ENCODE measurements at regions not wholly inside any gene's neighbourhood (a gene's known extent, or its start where the extent isn't known, plus 50 kb on each side); places are given as distances from the start of the nearest gene placed in this dataset.
A peak's percentile ranks its signal among the peaks of the same experiment; 100 is the strongest.

GRCh38 chr6:14453712-14454472, 336.3 kb downstream of the CD83 start:
- DNase-seq (ENCODE audit: low read depth, low spot score): no peak
- H3K4me3 ChIP-seq (ENCODE audit: low read length): no peak overlapping the region

DNA sequence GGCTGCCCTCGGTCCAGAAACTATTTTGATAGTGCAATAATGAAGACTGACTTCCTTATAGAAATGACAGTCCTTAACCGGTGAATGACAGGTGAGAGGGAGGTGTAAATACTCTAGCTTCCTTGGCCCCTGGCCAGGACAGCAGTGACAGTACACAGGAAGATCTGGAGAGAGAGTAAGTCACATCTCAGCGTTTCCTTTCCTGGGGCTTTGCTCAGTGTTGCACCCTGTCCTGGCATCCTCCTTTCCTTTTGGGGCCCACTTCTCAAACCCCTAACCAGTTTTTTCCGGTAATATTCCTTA, 336.9 kb downstream of the CD83 start:
- peak; percentile 92 for DNase-seq (ENCODE audit: low read depth, low spot score)
- no peak overlapping the region for H3K4me3 ChIP-seq (ENCODE audit: low read length)

- DNase-seq (ENCODE audit: low read depth, low spot score): no peak
- no peak overlapping the region for H3K4me3 ChIP-seq (ENCODE audit: low read length)
Measured at GRCh38 chr6:14455427-14455826, 337.9 kb downstream of the CD83 start.

- no peak for DNase-seq (ENCODE audit: low read depth, low spot score)
- no peak overlapping the region for H3K4me3 ChIP-seq (ENCODE audit: low read length)
Measured at GRCh38 chr6:14455876-14456648, 338.5 kb downstream of the CD83 start.

- H3K4me3 ChIP-seq (ENCODE audit: low read length): no peak overlapping the region
- no peak for DNase-seq (ENCODE audit: low read depth, low spot score)
Measured at GRCh38 chr6:14456941-14457340, 339.4 kb downstream of the CD83 start.

DNA sequence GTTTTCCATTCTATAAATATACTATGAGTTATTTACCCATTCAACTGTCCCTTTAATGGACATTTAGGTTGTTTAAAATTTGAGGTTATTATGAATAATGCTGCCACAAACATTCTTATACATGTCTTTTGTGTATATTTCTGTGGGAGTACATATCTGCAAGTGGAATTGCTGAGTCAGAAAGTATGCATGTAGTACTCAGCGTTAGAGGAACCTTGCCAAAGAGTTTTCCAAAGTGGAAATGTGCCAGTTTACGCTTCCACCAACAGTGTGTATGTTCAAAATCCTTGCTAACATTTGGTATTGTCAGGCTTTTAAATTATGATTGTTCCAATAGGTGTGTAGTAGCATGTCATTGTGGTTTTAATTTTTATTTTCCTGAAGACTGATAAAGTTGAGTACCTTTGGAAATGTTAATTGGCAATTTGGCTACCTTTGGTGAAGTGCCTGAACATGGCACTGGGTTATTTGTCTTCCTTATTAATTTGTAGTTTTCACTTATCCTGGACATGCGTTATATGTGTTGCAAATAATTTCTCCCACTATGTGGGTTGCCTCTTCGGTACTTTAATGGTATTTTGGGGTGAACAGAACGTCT, 341.2 kb downstream of the CD83 start:
- no peak for DNase-seq (ENCODE audit: low read depth, low spot score)
- H3K4me3 ChIP-seq (ENCODE audit: low read length): no peak overlapping the region

- no peak overlapping the region for H3K4me3 ChIP-seq (ENCODE audit: low read length)
- DNase-seq (ENCODE audit: low read depth, low spot score): no peak
Measured at GRCh38 chr6:14459315-14459714, 341.7 kb downstream of the CD83 start.

- H3K4me3 ChIP-seq (ENCODE audit: low read length): no peak overlapping the region
- no peak for DNase-seq (ENCODE audit: low read depth, low spot score)
Measured at GRCh38 chr6:14460556-14460955, 343.0 kb downstream of the CD83 start.

GRCh38 chr6:14462135-14462534, 344.6 kb downstream of the CD83 start:
- no peak overlapping the region for H3K4me3 ChIP-seq (ENCODE audit: low read length)
- DNase-seq (ENCODE audit: low read depth, low spot score): no peak

DNA sequence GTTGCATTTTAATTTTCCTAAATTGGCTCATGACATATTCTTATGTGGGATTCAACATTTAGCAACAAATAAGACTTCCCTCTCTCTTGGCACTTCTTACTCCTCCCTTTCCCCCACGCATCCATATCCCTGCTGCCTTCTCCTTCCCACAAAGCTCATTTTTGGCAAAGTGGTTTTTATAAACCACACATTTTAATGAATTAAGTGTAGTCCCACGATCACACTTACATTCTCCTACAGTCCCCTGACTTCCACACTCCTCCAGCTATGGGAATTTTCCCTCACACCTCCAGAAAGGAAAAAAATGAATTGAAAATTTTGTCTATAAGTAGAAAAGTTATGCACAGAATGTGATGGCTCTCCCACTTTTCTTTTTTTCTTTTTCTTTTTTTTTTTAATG, 345.0 kb downstream of the CD83 start:
- no peak for DNase-seq (ENCODE audit: low read depth, low spot score)
- H3K4me3 ChIP-seq (ENCODE audit: low read length): no peak overlapping the region

GRCh38 chr6:14463110-14463509, 345.5 kb downstream of the CD83 start:
- DNase-seq (ENCODE audit: low read depth, low spot score): no peak

GRCh38 chr6:14464055-14464454, 346.5 kb downstream of the CD83 start:
- H3K4me3 ChIP-seq (ENCODE audit: low read length): no peak overlapping the region
- peak; percentile 95 for DNase-seq (ENCODE audit: low read depth, low spot score)

More at GRCh38 chr6:14463110-14463509, 345.5 kb downstream of the CD83 start:
- H3K4me3 ChIP-seq (ENCODE audit: low read length): no peak overlapping the region

DNA sequence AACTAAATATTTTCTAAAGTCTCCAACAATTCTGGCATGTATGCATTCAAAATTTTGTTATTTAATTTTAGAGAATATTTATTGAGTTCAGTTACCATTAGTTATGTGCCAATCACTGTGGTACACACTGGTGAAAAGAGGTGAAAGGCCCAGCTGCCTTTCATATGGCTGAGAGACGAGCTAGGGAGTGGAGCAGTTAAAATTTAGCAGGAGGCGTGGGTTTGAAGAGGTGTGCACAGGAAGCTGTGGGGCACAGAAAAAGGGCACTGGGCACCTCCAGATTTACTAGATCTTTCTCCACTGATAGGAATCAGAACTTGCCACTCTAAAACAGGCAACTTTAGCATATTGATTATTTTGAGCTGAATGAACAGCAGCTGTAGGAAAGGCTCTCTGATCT, 347.1 kb downstream of the CD83 start:
- DNase-seq (ENCODE audit: low read depth, low spot score): peak; percentile 76
- no peak overlapping the region for H3K4me3 ChIP-seq (ENCODE audit: low read length)

GRCh38 chr6:14466278-14466677, 348.7 kb downstream of the CD83 start:
- DNase-seq (ENCODE audit: low read depth, low spot score): no peak
- H3K4me3 ChIP-seq (ENCODE audit: low read length): no peak overlapping the region

GRCh38 chr6:14467591-14467990, 350.0 kb downstream of the CD83 start:
- no peak overlapping the region for H3K4me3 ChIP-seq (ENCODE audit: low read length)
- no peak for DNase-seq (ENCODE audit: low read depth, low spot score)

DNA sequence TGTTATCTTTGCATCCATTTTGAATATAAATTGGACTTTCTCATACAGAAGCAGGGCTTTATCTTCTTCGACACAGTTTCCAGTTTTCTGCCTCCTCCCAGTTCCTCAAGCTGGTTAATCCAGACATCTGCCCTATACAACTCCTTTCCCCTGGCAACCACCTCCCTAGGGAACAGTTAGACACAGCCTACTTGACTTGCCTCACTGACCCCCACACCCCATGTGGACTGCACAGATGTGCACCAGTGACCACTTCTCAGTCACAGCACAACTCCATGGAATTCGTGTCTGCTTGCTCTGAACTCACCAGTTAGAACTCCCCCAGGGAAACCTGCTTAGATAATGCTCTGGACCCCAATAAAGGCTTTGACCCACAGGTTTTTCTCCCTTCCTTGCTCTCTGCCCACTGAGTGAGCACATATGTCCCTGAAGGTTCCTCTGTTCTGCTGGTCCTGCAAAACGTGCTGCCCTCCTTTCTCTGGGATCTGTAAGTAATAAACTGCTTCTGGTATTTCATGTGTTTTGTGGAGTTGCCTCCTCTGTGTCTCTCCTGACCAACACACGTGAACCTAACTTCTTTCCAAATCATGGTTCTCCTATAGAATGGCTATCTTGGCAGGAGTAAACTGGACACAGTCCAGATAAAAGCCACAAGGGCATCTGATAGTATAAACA, 351.2 kb downstream of the CD83 start:
- DNase-seq (ENCODE audit: low read depth, low spot score): no peak
- no peak overlapping the region for H3K4me3 ChIP-seq (ENCODE audit: low read length)

DNA sequence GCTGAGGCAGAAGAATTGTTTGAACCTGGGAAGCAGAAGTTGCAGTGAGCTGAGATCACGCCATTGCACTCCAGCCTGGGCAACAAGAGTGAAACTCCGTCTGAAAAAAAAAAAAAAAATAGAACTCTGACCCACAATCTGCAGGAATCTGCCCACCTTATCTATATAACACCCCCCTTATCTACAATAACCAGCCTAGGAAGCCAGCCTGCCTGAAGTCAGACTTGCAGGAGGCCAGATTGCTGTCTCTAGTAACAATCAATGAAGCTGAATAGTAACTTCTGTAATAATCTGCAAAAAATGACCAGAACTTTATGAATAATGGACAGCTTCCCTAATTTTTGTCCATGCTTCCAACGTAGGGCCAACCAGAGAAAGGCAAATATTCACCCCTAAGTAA, 352.5 kb downstream of the CD83 start:
- H3K4me3 ChIP-seq (ENCODE audit: low read length): no peak overlapping the region
- no peak for DNase-seq (ENCODE audit: low read depth, low spot score)

DNA sequence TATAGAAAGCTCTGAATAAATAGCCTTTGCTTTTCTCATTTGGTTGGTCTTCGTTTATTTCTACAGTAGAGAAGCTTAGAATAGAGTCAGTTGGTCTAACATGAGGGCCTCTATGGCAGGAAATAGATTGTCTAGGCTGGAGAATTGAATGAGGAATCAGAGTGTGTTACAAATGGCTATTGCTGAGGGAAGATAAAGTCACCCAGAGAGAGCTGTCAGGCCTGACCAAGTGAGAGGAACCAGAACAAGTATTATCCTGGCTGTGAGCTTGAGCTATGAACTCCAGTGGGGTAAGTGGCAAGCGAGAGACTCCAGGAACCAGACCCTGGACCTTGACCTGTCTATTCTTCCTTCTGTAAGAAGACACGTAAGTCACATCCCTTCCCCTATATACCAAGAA, 353.1 kb downstream of the CD83 start:
- DNase-seq (ENCODE audit: low read depth, low spot score): no peak
- H3K4me3 ChIP-seq (ENCODE audit: low read length): no peak overlapping the region

GRCh38 chr6:14472255-14472985, 354.8 kb downstream of the CD83 start:
- DNase-seq (ENCODE audit: low read depth, low spot score): no peak
- no peak overlapping the region for H3K4me3 ChIP-seq (ENCODE audit: low read length)
